HG02885 (cell line): ENCODE measurements at regions not wholly inside any gene's neighbourhood (a gene's known extent, or its start where the extent isn't known, plus 50 kb on each side); places are given as distances from the start of the nearest gene placed in this dataset.
"Not testable (repeated sequence)": the region's sequence is repeated elsewhere in the genome, so short reads cannot be mapped to it uniquely, and the experiment has no call there.

Experiments used
- ATAC-seq: cut with Tn5 transposase; IDR thresholded peaks from one replicate; pipeline ENCODE4 v1.9.1; 2021; ENCODE audit warnings: mild to moderate bottlenecking; ENCODE audit not compliant: unreplicated experiment, poor library complexity

DNA sequence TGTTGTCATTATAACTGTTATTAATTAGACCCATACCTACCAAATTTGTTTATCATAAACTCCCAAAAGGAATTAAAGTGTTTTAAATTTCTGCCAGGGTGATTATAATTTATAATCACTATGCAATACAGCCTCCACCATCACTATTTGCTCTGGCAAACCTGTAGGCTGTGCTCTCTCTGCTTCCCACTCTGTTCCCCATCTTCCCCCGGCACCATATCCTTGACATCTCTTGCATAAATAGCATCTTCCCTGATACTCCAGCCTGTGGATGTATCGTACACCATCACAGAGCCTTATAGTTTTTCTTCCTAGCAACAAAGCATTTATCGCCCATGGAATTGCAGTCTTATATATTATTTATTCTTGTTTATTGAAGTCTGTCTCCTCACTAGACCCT is 181.5 kb upstream of the TSC22D1 start:
- ATAC-seq: no peak

DNA sequence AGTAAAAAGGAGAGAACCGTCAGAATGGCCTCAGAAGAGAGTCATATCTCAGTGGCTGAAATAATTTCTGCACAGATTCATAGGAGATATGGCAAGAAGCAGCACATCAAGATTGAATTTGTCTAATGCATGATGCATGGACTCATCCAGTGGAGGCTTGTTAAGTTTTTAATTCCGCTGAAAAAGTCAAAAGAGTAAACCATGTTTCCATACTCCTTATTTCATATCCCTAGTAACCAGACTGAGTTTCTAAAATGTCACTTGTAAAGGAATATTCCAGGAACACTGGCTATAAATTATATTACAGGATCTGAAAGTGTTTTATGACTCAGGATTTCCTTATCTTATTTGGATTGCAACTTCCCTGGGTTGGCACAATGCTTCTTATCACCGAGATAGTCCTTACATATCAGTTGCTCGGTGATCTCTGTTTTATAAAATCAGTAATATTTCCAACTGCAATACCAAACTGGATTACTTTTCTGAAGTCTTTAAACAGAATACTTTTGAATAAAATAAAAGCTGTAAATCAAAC is 180.2 kb upstream of the TSC22D1 start:
- no peak for ATAC-seq

DNA sequence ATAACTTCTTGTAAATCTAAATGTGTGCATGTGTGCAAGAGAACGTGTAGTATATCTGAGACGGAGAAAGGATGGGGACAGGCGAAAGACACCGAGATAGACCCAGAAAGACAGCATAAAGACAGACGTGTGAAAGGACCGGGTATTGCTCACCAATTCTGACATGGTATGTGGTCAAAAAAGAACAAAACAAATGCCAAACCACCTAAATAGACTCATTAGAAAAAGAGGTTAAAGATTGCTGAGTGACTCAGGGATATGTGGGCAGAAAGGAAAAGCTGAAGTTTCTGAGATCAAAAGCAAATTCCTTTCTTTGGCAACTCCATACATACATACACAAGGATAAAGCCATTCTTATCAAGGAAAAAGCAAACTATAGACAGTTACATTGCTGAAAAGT is 179.7 kb upstream of the TSC22D1 start:
- ATAC-seq: no peak

DNA sequence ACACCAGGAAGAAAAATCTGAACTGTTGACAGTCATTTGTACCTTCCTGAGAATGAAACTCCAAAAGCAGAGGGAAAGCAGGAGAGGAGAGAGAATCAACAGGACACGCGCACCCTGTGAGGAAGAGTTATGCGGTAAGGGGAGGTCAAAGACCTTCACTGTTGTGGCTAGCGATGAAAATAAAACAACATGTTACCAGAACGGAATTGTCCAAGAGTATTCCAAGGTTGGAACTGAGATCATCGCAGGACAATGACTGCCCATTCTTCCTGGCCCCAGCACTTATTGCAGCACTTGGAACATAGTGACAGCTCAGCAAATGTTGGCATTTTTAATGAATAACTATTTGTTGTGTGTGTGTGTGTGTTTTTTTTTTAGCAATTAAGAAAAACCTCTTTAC is 176.0 kb upstream of the TSC22D1 start:
- ATAC-seq: no peak

DNA sequence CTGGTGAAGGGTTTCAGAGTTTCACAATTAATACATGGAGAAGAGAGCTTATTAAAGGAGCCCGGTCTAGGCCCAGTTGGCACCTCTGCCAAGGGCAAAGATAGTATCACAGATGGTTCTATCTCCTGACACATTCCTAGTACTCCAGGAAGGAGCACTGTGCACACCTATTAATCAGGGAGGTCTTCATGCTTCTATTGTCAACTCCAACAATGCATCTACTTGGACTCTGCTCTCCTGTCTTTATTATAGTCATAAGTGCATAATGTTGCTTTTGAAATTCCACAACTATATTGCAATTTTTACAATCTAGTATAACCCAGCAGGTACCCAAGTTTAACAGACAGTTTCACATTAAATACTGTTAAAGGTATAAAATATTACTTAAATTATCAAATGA is 174.5 kb upstream of the TSC22D1 start:
- no peak for ATAC-seq

DNA sequence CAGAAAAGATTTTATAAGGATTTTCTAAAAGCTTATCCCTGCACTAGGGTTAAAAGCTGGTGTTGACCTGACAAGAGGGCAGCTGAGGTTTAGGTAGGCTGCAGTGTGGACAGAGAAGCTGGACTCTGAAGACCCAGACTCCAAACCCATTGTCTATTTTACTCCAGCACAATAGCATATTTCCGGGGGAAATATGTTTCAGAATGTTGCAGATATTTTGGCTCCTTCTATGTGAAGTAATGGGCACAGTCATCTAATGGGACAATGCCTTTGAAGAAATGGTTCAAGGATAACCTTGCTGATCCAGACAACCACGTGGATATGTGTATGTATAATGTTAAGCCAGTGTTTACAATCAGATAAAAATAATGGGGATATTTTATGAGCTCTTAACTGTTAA is 173.8 kb upstream of the TSC22D1 start:
- no peak for ATAC-seq

DNA sequence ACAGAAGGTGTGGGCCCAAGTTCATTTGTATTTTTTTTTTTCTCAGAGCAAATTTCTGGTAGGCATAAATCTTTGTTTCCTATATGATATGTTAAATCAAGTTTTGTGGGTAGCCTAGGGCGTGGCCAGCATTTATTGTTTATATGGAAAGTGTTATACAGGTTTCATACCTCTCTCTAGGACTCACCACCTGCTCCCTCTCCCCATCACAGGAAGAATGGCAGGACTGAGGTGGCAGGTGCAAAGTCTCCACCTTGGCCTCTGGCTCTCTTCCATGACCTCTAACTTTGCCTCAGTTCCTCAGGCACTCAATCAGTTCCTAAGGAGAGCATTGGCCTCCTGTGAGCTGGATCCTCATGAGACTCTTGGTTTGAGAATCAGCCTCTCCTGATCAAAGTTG is 172.3 kb upstream of the TSC22D1 start:
- no peak for ATAC-seq

DNA sequence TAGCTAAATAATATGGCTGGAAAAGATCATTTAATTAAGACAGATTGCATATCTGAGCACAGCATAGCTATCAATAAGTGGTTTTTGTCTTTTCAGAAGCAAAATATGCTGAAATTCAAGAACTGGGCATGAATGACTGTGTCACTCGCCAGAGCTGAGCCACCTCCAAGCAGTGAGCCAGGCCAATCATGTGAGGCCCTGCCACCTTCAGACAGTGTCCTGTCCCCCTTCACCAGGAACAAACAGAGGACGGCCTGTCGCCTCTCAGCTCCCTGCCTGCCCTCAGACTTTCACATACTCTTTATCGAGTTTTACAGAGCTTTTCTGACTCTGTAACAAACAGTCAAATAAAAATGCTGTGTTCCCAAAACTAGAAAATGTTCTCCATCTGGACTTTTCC is 171.0 kb upstream of the TSC22D1 start:
- no peak for ATAC-seq

DNA sequence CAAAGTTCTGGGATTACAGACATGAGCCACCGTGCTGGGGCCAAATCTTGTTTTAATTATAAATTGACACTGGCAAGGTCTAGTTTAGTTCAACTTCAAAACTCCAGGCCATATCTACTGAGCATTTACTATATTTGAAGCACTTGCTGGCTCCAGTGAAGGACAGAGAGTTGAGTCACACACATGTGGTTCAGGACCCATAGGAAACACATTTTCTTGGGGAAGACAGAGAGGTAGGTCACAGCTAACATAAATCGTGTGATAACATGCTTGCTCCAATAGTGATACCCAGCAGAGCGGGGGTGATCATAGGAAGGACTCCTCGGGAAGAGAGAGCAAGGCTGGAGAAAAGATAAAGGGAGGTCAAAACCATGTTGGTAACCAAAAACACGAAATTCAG is 170.6 kb upstream of the TSC22D1 start:
- no peak for ATAC-seq

DNA sequence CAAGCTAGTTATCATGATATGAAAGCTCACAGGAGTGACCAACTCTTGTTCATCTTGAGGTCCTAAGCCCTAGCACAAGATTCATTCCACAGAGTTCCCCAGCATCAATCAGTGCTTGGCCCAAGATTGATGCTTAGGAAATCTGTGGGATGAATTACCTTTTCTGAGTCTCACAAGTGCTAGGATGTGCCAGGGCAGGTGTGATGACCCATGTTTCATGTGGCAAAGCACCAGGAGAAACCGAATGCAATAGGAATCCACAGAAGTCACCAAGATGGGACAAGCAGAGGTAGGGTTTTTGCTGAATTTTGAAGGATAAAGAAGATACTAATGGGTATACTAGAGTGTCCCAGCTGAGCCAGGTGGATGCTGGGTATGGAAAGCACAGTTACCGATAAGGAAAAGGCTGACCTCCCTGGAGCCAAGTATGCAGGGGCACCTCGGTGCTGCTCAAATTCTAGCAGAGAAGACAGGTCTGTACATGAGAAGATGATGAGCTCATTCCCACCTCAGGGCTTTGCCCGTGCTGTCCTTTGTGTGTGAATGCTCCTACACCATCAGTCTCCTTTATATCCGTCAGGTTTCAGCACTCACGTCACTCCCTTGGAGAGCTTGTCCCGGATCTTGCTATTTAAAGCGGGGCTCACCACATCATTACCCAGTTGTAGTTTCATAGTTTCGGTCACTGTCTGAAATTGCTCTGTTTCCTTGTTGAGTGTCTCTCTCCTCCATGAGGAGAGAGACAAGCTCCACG is 168.9 kb upstream of the TSC22D1 start:
- ATAC-seq: no peak

DNA sequence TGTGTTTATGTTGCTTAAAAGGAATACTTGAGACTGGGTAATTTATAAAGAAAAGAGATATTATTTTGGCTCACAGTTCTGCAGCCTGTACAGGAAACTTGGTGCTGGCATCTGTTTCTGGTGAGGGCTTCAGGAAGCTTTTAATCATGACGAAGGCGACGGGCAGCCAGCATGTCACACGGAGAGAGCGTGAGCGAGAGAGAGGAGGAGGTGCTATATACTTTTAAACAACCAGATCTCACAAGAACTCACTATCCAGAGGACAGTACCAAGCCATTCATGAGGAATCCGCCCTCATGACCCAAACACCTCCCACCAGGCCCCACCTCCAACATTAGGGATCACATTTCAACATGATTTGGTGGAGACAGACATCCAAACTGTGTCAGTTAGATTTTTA is 163.4 kb upstream of the TSC22D1 start:
- ATAC-seq: no peak

DNA sequence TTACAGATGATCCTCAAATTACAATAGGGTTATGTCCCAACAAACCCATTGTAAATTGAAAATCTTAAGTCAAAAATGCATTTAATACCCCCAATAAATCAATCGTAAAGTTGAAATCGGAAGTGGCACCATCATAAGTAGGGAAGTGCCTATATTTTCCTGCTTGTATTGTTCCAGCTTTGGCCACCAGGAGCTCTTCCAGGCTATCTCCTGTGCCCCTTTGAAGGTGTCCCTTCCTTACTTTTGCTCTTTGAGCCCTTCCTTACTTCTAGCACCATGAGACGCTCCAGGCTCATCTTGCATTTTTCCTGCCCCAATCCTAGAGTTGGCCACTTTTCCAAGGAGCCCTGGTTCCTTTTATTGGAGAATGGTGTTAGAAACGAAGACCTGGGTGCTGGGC is 163.0 kb upstream of the TSC22D1 start:
- no peak for ATAC-seq

DNA sequence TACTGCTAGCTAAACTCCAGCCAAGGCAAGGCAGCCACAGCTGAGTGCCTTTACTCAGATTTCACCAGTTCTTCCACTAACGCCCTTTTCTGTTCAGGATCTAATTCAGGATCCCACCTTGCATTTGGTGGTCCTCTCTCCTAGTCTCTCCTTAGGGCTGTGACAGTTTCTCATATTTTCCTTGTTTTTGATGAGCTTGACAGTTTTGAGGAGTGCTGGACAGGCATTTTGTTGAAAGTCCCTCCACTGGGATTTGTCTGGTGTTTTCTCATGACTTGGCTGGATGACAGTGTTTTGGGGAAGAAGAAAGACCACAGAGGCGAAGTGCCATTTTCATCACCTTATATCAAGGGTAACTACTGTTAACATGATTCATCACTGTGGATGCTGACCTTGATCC is 162.3 kb upstream of the TSC22D1 start:
- no peak for ATAC-seq

DNA sequence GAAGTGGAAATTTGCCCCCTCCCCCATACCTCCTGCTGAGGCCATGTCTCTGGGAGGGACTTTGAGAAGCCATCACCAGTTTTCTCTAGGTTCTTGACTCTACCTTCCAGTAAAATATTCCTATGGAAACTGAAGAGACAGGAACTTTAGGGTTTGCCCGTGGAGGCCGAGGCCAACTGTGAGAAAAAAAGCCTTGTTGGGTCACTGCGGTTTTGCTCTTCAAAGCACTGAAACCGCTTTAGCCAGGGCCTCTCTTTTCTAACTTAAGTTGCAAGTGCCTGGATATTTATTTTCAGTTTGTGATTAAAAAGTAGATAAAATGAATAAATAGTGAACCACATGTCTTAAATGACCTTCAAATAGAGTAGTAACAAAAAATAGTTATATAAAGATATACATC is 159.7 kb upstream of the TSC22D1 start:
- ATAC-seq: no peak

DNA sequence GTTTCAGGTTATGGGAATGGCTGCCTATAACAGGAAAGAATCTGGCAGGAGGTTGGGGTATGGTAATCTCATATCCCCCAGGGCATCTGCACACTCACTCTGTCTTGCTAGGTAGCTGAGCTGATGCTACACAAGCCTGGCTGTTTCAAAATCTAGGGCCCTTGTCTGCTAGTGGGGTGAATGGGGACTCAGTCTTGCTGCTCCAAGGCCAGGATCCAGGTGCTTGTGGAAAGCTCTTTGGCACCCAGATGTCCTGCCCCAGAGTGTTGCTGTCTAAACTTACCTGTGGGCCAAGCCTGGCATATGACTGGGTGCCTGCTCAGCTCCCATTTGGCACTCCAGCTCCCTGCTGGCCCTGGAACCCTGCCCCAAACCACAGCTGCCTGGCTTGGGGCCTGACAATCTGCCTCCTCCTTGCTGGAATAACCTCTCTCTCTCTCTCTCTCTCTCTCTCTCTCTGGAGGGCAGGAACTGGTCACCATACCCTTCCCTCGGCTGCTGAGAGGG is 158.1 kb upstream of the TSC22D1 start:
- no peak for ATAC-seq

DNA sequence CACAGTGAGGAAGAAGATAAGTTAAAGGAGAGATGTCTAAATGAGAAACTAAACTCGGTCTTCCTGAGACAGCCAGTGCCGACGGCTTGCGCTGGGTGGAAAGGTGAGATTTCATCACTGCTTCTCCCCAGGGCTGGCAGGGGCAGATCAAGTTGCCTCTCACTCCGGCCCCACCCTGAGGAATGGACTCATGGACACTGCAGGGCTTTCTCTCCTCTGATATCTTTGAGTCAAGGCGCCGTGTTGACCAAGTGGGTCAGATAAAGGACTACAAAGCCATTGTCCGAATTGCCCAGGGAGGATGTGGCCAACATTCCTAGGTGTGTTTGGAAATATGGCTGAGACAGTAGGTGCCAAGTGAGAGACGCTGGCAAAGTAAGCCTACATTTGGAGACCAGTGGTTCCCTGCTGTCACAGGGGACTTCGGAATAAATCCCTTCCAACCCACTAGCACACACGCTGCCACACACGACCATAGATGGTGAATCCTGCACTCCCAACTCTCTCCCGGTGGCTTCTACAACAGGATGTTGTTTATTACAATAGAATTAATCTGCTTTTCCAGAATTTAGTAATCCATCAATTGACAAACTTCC is 156.5 kb upstream of the TSC22D1 start:
- no peak for ATAC-seq

DNA sequence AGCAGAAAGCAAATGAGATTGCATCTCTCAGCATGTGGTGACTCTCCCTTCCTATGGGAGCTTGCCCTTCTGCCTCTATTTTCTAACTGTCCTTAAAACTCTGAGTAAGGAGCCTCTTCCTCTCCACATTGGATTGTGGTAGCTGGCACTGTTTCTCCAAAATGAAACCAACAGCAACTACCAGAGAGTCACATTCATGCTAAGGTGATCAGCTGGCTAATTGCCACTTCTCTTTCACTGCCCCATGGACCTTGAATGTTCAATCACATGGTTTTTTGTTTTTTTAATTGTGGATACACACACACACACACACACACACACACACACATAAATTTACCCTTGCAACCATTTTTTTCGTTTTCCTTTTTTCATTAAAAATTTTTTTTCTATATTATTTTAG is 154.7 kb upstream of the TSC22D1 start:
- ATAC-seq: no peak

DNA sequence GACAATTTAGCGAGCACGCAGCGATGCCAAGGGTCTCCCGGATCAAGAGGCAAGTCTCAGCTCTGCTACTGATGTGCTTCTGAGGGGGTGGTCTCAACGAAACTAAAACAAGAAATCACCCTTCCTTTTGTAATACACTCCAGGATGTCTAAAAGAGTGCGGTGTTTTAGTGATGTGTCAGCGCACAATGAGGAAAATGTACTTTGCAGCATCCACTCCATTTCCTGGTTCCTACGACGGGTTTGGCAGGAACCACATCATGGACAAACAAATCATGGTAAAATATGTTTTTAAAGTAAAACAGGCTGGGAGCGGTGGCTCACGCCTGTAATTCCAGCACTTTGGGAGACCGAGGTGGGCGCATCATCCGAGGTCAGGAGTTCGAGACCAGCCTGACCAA is 154.0 kb upstream of the TSC22D1 start:
- no peak for ATAC-seq

DNA sequence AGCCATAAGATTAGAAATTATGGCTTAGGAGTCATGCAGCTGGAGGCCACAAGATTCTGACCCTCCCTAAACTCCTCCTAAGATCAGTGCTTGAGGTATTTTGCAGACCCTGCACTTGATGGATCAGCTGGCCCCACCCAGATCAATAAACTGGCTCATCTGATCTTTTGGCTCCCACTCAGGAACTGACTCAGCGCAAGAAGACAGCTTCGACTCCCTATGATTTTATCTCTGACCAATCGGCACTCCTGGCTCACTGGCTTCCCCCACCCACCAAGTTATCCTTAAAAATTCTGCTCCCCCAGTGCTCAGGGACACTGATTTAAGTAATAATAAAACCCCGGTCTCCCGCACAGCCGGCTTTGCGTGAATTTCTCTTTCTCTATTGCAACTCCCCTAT is 151.5 kb upstream of the TSC22D1 start:
- not testable (repeated sequence) for ATAC-seq

DNA sequence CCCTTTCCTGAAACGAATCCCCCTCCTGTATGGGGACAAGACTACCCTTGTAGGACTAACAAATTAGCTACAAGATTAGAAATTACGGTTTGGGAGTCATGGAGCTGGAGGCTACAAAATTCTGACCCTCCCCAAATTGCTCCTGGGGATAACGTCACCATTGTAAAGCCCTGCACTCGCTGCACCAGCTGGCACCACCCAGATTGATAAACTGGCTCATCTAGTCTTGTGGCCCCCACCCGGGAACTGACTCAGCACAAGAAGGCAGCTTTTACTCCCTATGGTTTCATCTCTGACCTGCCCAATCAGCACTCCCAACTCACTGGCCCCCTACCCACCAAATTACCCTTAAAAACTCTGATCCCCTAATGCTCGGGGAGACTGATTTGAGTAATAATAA is 150.6 kb upstream of the TSC22D1 start:
- no peak for ATAC-seq

DNA sequence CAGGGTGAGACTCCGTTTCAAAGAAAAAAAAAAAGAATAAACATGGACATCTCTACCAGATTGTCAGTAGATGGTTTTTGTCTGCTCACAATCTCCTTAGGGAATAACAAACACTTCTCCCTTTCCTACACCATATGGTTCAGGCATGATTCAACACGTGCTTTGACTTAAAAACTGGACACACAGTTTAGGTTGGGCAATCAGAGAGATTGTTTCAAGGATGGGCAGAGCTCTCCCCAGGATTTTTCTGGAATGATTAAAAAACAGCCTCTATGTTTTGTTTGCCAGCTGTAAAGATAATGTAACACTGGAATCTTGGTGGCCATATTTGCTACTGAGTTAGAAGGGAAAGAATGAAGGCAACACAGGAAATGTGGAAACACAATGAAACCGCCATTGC is 150.1 kb upstream of the TSC22D1 start:
- no peak for ATAC-seq
